PC-3 (cell line): ENCODE measurements at regions not wholly inside any gene's neighbourhood (a gene's known extent, or its start where the extent isn't known, plus 50 kb on each side); places are given as distances from the start of the nearest gene placed in this dataset.

ENCODE experiments used
- ATAC-seq: fragments of 200-7000 bp; cut with Tn5 transposase; 2 replicates; pipeline ENCODE4 v1.9.1; 2020; ENCODE audit warnings: mild to moderate bottlenecking, moderate library complexity
- BruUV-seq: library from RNA; stranded (reverse); fragments of 400-500 nt; replicated peaks from 2 replicates; lab custom pipeline; 2021; lab: Mats Ljungman, UMichigan
- CTCF ChIA-PET: fragments of 300-600 bp; sonication (Branson Sonifier 250); formaldehyde crosslinking; loops from one replicate; lab custom pipeline; 2022; ENCODE audit warnings: antibody characterized with exemption; lab: Charles Lee
- POLR2A ChIA-PET: fragments of 300-600 bp; sonication (Branson Sonifier 250); formaldehyde crosslinking; loops from one replicate; lab custom pipeline; 2022; ENCODE audit warnings: antibody characterized with exemption; ENCODE audit not compliant: unreplicated experiment; lab: Charles Lee
- DNase-seq: peaks from one replicate; pipeline ENCODE4 v3.0.0-alpha.2; 2015
- H2AFZ ChIP-seq: fragments of 300-600 bp; sonication (generic); 2 replicates; pipeline ENCODE4 v1.6.0; 2016; ENCODE audit warnings: antibody characterized with exemption, low read length
- H3F3A ChIP-seq: fragments of 300-600 bp; sonication (generic); one replicate; pipeline ENCODE4 v1.6.0; 2017; ENCODE audit warnings: antibody characterized with exemption, low read length, control low read depth, mild to moderate bottlenecking; ENCODE audit not compliant: unreplicated experiment
- H3K27ac ChIP-seq: fragments of 300-600 bp; sonication (generic); 2 replicates; pipeline ENCODE4 v1.5.1; 2016; ENCODE audit warnings: mild to moderate bottlenecking, low read length
- H3K27me3 ChIP-seq: fragments of 300-600 bp; sonication (generic); 2 replicates; pipeline ENCODE4 v1.6.1; 2016; ENCODE audit warnings: low read length, mixed read lengths
- H3K36me3 ChIP-seq: fragments of 300-600 bp; sonication (generic); 2 replicates; pipeline ENCODE4 v1.6.1; 2016; ENCODE audit warnings: low read depth, mixed run types, low read length, mixed read lengths
- H3K4me1 ChIP-seq: fragments of 300-600 bp; sonication (generic); 2 replicates; pipeline ENCODE4 v1.5.1; 2016; ENCODE audit warnings: low read length; ENCODE audit not compliant: insufficient read depth
- H3K4me2 ChIP-seq: fragments of 300-600 bp; sonication (generic); 2 replicates; pipeline ENCODE4 v1.6.0; 2016; ENCODE audit warnings: low read length
- H3K4me3 ChIP-seq: fragments of 300-600 bp; sonication (generic); 2 replicates; pipeline ENCODE4 v1.5.1; 2016; ENCODE audit warnings: mild to moderate bottlenecking, low read length, mixed read lengths
- H3K79me2 ChIP-seq: fragments of 300-600 bp; sonication (generic); 2 replicates; pipeline ENCODE4 v1.6.1; 2017; ENCODE audit warnings: low read length, mixed read lengths
- H3K9ac ChIP-seq: fragments of 300-600 bp; sonication (generic); 2 replicates; pipeline ENCODE4 v1.6.0; 2016; ENCODE audit warnings: mild to moderate bottlenecking, low read length
- H3K9me2 ChIP-seq: fragments of 300-600 bp; sonication (generic); replicated peaks from 2 replicates; pipeline ENCODE4 v1.6.1; 2016; ENCODE audit warnings: mixed run types, low read length, mixed read lengths
- H3K9me3 ChIP-seq: fragments of 300-600 bp; sonication (generic); 2 replicates; pipeline ENCODE4 v1.6.1; 2016; ENCODE audit warnings: low read length, mixed read lengths
- H4K20me1 ChIP-seq: fragments of 300-600 bp; sonication (generic); 2 replicates; pipeline ENCODE4 v1.6.1; 2016; ENCODE audit warnings: low read length, mixed read lengths
- EZH2 ChIP-seq: fragments of 300-600 bp; sonication (generic); IDR thresholded peaks from one replicate; pipeline ENCODE4 v1.6.1; 2017; ENCODE audit warnings: antibody characterized with exemption, mild to moderate bottlenecking, low read length; ENCODE audit not compliant: unreplicated experiment
- EZH2phosphoT487 ChIP-seq: fragments of 300-600 bp; sonication (generic); IDR thresholded peaks from 2 replicates; pipeline ENCODE4 v1.6.1; 2018; ENCODE audit warnings: mild to moderate bottlenecking, antibody characterized with exemption, low read length, borderline replicate concordance
- intact Hi-C: fragments of 100-400 bp; cut with micrococcal nuclease; formaldehyde crosslinking; loops from 2 replicates; pipeline ENCODE4 v1.9.0; 2023
- TF ChIP-seq, protein P1 (sequence below): fragments of 300-600 bp; sonication (generic); conservative IDR thresholded peaks from 2 replicates; pipeline ENCODE4 v1.5.1; 2017; ENCODE audit warnings: antibody characterized with exemption, low read depth, mild to moderate bottlenecking, low read length

DNA sequence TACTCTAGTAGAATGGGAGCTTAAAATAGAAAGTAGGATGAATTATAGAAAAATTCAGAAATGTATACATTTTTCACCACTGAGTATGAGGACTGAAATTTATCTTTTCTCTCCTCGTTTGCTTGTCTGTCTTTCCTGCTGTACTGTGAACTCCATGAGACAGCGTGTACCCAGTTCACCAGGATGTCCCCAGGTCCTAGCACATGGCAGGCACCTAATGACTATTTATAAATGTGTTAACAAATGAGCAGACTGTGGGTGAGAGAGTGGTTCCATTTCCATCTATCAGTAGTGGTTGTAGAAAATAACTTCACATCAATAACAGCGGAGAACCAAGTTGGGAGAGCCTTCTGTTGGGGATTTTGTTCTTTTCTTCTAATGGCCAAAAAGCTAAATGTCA is 106.3 kb downstream of the NUS1 start:
- intact Hi-C loops, result no loop called here
- H4K20me1 ChIP-seq, result no peaks in the 10 kb centered on the region
- no TSS peak for BruUV-seq
- H2AFZ ChIP-seq, result no peak overlapping the region
- H3K4me1 ChIP-seq, result no peaks in the 10 kb centered on the region
- no peak for DNase-seq
- TF ChIP-seq EZH2, result no peak
- TF ChIP-seq, protein P1, sequence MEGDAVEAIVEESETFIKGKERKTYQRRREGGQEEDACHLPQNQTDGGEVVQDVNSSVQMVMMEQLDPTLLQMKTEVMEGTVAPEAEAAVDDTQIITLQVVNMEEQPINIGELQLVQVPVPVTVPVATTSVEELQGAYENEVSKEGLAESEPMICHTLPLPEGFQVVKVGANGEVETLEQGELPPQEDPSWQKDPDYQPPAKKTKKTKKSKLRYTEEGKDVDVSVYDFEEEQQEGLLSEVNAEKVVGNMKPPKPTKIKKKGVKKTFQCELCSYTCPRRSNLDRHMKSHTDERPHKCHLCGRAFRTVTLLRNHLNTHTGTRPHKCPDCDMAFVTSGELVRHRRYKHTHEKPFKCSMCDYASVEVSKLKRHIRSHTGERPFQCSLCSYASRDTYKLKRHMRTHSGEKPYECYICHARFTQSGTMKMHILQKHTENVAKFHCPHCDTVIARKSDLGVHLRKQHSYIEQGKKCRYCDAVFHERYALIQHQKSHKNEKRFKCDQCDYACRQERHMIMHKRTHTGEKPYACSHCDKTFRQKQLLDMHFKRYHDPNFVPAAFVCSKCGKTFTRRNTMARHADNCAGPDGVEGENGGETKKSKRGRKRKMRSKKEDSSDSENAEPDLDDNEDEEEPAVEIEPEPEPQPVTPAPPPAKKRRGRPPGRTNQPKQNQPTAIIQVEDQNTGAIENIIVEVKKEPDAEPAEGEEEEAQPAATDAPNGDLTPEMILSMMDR, result no peak
- TF ChIP-seq EZH2phosphoT487, result no peak
- H3K9me3 ChIP-seq, result no peaks in the 10 kb centered on the region
- no peaks in the 10 kb centered on the region for H3F3A ChIP-seq
- no peaks in the 10 kb centered on the region for H3K79me2 ChIP-seq
- no peak overlapping the region for H3K4me3 ChIP-seq
- no peak for ATAC-seq
- H3K27ac ChIP-seq, result no peak overlapping the region
- H3K27me3 ChIP-seq, result peaks cover 22% of the 10 kb centered on the region
- no peak overlapping the region for H3K4me2 ChIP-seq
- H3K9ac ChIP-seq, result no peak overlapping the region
- ChIA-PET POLR2A (no interaction called here), CTCF (no interaction called here)
- H3K36me3 ChIP-seq, result no peaks in the 10 kb centered on the region
- no peaks in the 10 kb centered on the region for H3K9me2 ChIP-seq

DNA sequence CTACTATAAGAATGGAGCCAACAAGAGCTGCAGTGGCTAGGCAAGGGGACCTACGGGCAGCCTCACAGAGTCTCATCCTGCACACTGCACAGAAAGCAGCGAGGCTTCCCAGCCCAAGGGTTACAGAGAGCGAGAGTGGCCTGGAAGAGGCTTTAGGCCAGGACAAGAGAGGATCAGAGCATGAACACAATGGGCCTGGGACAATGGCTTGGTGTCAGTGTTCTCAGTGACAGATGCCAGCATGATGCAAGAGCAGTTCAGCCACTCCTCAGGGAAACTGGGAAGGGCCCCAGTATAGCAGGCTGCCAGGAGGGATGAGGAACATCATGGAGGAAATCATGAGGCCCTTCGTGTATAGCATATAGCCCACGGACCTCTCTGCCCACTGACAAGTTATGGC is 108.0 kb downstream of the NUS1 start:
- Histone ChIP-seq H3K4me1 (no peaks in the 10 kb centered on the region), H3K27ac (no peak overlapping the region), H3K9me2 (no peaks in the 10 kb centered on the region), H4K20me1 (no peaks in the 10 kb centered on the region), H3F3A (no peaks in the 10 kb centered on the region), H3K9me3 (no peaks in the 10 kb centered on the region), H3K79me2 (no peaks in the 10 kb centered on the region), H3K4me3 (no peak overlapping the region), H3K36me3 (no peaks in the 10 kb centered on the region), H3K9ac (no peak overlapping the region), H2AFZ (no peak overlapping the region), H3K4me2 (no peak overlapping the region), H3K27me3 (peaks cover 36% of the 10 kb centered on the region)
- CTCF ChIA-PET, result no interaction called here
- DNase-seq, result no peak
- BruUV-seq, result no TSS peak
- POLR2A ChIA-PET, result no interaction called here
- ATAC-seq, result no peak
- TF ChIP-seq EZH2phosphoT487, result no peak
- TF ChIP-seq EZH2, result no peak
- TF ChIP-seq, protein P1, result no peak
- intact Hi-C loops, result no loop called here

- DNase-seq (no peak), ATAC-seq (no peak)
- intact Hi-C loops, result no loop called here
- Histone ChIP-seq H3K9ac (no peak overlapping the region), H3K36me3 (no peaks in the 10 kb centered on the region), H3K9me3 (no peaks in the 10 kb centered on the region), H2AFZ (no peak overlapping the region), H3K27me3 (peaks cover 24% of the 10 kb centered on the region; the same call in 1 of the 2 replicates), H4K20me1 (no peaks in the 10 kb centered on the region), H3K79me2 (no peaks in the 10 kb centered on the region), H3F3A (no peaks in the 10 kb centered on the region), H3K9me2 (no peaks in the 10 kb centered on the region), H3K4me2 (no peak overlapping the region), H3K4me3 (no peak overlapping the region), H3K4me1 (peaks cover 6% of the 10 kb centered on the region), H3K27ac (no peak overlapping the region)
- ChIA-PET POLR2A (no interaction called here), CTCF (no interaction called here)
- no TSS peak for BruUV-seq
- TF ChIP-seq EZH2phosphoT487, result no peak
- TF ChIP-seq EZH2, result no peak
- TF ChIP-seq, protein P1, result no peak
These were observed 115.7 kb downstream of the NUS1 start for GRCh38 chr6:117791012-117791411.
